ENCODE measurements at regions not wholly inside any gene's neighbourhood (a gene's known extent, or its start where the extent isn't known, plus 50 kb on each side); places are given as distances from the start of the nearest gene placed in this dataset.

DNA sequence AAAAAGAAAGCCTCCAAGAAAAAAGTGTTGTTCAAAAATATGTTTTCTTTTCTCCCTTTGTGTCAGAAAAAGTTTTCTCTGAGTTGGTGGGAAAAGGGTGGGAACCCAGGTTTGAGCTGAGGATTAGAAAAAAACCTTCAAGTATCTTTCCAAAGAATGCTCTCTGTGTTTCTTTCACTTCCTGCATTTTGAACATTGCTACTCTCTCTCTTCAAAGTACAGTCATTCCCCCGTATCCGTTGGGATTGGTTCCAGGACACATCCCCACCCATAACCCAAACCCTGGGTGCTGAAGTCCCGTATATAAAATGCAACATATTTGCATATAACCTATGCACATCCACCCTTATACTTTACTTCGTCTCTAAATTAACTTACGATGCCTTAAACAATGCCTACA is 139.6 kb downstream of the TMCO5A start:
- Histone ChIP-seq H3K79me2 (ENCODE audit: insufficient read depth, low read length) (no peaks in the 10 kb centered on the region), H3K4me1 (ENCODE audit: control insufficient read depth in 1 of 2, insufficient read depth in 2 of 2, low read length in 2 of 2) (peaks cover 26 to 32% of the 10 kb centered on the region in 2 experiments), H3K9me2 (ENCODE audit: insufficient read depth) (no peaks in the 10 kb centered on the region), H4K20me1 (ENCODE audit: insufficient read depth) (no peaks in the 10 kb centered on the region), H3K27me3 (ENCODE audit: insufficient read depth, low read length) (no peaks in the 10 kb centered on the region), H3K36me3 (ENCODE audit: control insufficient read depth in 1 of 2, insufficient read depth in 2 of 2, low read length in 2 of 2) (no peaks in the 10 kb centered on the region), H3K9ac (ENCODE audit: low read length) (no peak overlapping the region), H3K4me2 (ENCODE audit: low read length) (no peak overlapping the region), H3K4me3 (replicated peaks in 1 of 2; ENCODE audit: low read depth in 1 of 2, low read length in 2 of 2) (no peak overlapping the region), H3K9me3 (ENCODE audit: control insufficient read depth in 1 of 2, insufficient read depth in 1 of 2, low read depth in 1 of 2, low read length in 2 of 2) (no peaks in the 10 kb centered on the region), H2AFZ (ENCODE audit: low read depth, low read length, poor library complexity, severe bottlenecking) (peak overlapping the region; percentile 84), H3K27ac (ENCODE audit: low read depth, low read length) (no peak overlapping the region)
- ATAC-seq (no peak), DNase-seq (ENCODE audit: low read depth, low spot score) (no peak)
- BruUV-seq (replicated peaks): no TSS peak
- intact Hi-C loops (cut with micrococcal nuclease): loop anchor here (5.0 kb wide), 1 partner anchor 178 kb away; the partner anchor contains the start of gene SPRED1
- POLR2A ChIA-PET: no interaction called here
- TF ChIP-seq SRF (IDR thresholded peaks at IDR 0.05; ENCODE audit: low read depth): no peak
- no peak for TF ChIP-seq JUND (IDR thresholded peaks at IDR 0.05)
- no peak for TF ChIP-seq SIN3A (IDR thresholded peaks at IDR 0.05; ENCODE audit: low read depth)
- TF ChIP-seq, protein P1, sequence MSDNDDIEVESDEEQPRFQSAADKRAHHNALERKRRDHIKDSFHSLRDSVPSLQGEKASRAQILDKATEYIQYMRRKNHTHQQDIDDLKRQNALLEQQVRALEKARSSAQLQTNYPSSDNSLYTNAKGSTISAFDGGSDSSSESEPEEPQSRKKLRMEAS (IDR thresholded peaks at IDR 0.05): no peak
- TF ChIP-seq, protein P2, sequence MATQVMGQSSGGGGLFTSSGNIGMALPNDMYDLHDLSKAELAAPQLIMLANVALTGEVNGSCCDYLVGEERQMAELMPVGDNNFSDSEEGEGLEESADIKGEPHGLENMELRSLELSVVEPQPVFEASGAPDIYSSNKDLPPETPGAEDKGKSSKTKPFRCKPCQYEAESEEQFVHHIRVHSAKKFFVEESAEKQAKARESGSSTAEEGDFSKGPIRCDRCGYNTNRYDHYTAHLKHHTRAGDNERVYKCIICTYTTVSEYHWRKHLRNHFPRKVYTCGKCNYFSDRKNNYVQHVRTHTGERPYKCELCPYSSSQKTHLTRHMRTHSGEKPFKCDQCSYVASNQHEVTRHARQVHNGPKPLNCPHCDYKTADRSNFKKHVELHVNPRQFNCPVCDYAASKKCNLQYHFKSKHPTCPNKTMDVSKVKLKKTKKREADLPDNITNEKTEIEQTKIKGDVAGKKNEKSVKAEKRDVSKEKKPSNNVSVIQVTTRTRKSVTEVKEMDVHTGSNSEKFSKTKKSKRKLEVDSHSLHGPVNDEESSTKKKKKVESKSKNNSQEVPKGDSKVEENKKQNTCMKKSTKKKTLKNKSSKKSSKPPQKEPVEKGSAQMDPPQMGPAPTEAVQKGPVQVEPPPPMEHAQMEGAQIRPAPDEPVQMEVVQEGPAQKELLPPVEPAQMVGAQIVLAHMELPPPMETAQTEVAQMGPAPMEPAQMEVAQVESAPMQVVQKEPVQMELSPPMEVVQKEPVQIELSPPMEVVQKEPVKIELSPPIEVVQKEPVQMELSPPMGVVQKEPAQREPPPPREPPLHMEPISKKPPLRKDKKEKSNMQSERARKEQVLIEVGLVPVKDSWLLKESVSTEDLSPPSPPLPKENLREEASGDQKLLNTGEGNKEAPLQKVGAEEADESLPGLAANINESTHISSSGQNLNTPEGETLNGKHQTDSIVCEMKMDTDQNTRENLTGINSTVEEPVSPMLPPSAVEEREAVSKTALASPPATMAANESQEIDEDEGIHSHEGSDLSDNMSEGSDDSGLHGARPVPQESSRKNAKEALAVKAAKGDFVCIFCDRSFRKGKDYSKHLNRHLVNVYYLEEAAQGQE (IDR thresholded peaks at IDR 0.05; ENCODE audit: low read depth): no peak
- TF ChIP-seq EZH2 (IDR thresholded peaks at IDR 0.05): no peak
- TF ChIP-seq FOSL1 (IDR thresholded peaks at IDR 0.05; ENCODE audit: low read depth): no peak
- TF ChIP-seq YY1 (IDR thresholded peaks at IDR 0.05; ENCODE audit: extremely low read depth, insufficient replicate concordance, low read depth, low read length): no peak
- no peak for TF ChIP-seq CTCF (IDR thresholded peaks at IDR 0.05 in 2 of 3, conservative IDR thresholded peaks at IDR 0.05 in 1 of 3; ENCODE audit: borderline replicate concordance in 1 of 3, insufficient read depth in 1 of 3, low read depth in 2 of 3, low read length in 2 of 3)
- no peak for TF ChIP-seq ZBTB33 (IDR thresholded peaks at IDR 0.05; ENCODE audit: extremely low read depth, insufficient replicate concordance, low read length)
- TF ChIP-seq, protein P3, sequence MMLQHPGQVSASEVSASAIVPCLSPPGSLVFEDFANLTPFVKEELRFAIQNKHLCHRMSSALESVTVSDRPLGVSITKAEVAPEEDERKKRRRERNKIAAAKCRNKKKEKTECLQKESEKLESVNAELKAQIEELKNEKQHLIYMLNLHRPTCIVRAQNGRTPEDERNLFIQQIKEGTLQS (IDR thresholded peaks at IDR 0.05): no peak
- no peak for TF ChIP-seq TCF7L2 (IDR thresholded peaks at IDR 0.05; ENCODE audit: borderline replicate concordance, extremely low read depth, insufficient read depth, insufficient read length)
- no peak for TF ChIP-seq POLR2A (IDR thresholded peaks at IDR 0.05; ENCODE audit: borderline replicate concordance, extremely low read depth, insufficient read depth, insufficient read length)
- TF ChIP-seq POLR2AphosphoS5 (IDR thresholded peaks at IDR 0.05; ENCODE audit: low read depth, low read length): no peak
- TF ChIP-seq EGR1 (IDR thresholded peaks at IDR 0.05; ENCODE audit: low read depth): no peak
- no peak for TF ChIP-seq SP1 (IDR thresholded peaks at IDR 0.05; ENCODE audit: low read depth)
- no peak for TF ChIP-seq RAD21 (IDR thresholded peaks at IDR 0.05; ENCODE audit: low read depth)
- no peak for TF ChIP-seq CEBPB (IDR thresholded peaks at IDR 0.05; ENCODE audit: low read depth)
- no peak for TF ChIP-seq ELF1 (IDR thresholded peaks at IDR 0.05; ENCODE audit: borderline replicate concordance, low read depth)
- CTCF ChIA-PET: no interaction called here
- RAD21 ChIA-PET (ENCODE audit: low non-redundant PET in 1 of 2, low total read pairs in 2 of 2, uncharacterized antibody in 2 of 2, unreplicated experiment in 2 of 2): no interaction called here

All from HCT116 (cell line).